Skeletal muscle tissue (tissue), 3 donors: ENCODE measurements at regions not wholly inside any gene's neighbourhood (a gene's known extent, or its start where the extent isn't known, plus 50 kb on each side); places are given as distances from the start of the nearest gene placed in this dataset.
A peak's percentile ranks its signal among the peaks of the same experiment; 100 is the strongest.
"Not testable (repeated sequence)": the region's sequence is repeated elsewhere in the genome, so short reads cannot be mapped to it uniquely, and the experiment has no call there.

Experiments
- H3K27ac ChIP-seq: one replicate; pipeline ENCODE4 v1.7.0; 2013; ENCODE audit warnings: mild to moderate bottlenecking, low read depth, low read length, inconsistent platforms
- H3K27me3 ChIP-seq, 3 donors: one replicate each; pipeline ENCODE4 v1.7.0; 2013; ENCODE audit warnings: low read length in 3 of 3; ENCODE audit not compliant: control insufficient read depth in 3 of 3, insufficient read depth in 3 of 3
- H3K36me3 ChIP-seq, 3 donors: one replicate each; pipeline ENCODE4 v1.7.0; 2013; ENCODE audit warnings: low read length in 3 of 3; ENCODE audit not compliant: control insufficient read depth in 3 of 3, insufficient read depth in 3 of 3
- H3K4me1 ChIP-seq, 3 donors: one replicate each; pipeline ENCODE4 v1.7.0; 2013; ENCODE audit warnings: low read length in 3 of 3, mild to moderate bottlenecking in 3 of 3; ENCODE audit not compliant: control insufficient read depth in 3 of 3, insufficient read depth in 3 of 3
- H3K4me3 ChIP-seq, 3 donors: one replicate each; pipeline ENCODE4 v1.7.0; 2013; ENCODE audit warnings: low read length in 3 of 3
- H3K9ac ChIP-seq, 3 donors: one replicate each; pipeline ENCODE4 v1.7.0; 2013; ENCODE audit warnings: low read length in 3 of 3, mild to moderate bottlenecking in 3 of 3, moderate library complexity in 2 of 3, low read depth in 1 of 3
- H3K9me3 ChIP-seq, 3 donors: one replicate each; pipeline ENCODE4 v1.7.0; 2013; ENCODE audit warnings: low read length in 3 of 3; ENCODE audit not compliant: control insufficient read depth in 3 of 3
- donor health status: Osteomylitis.

- H3K27ac ChIP-seq = no peak overlapping the region
- H3K9me3 ChIP-seq = no peaks in the 10 kb centered on the region
- H3K9ac ChIP-seq = no peak overlapping the region
- H3K36me3 ChIP-seq = no peaks in the 10 kb centered on the region
- H3K4me3 ChIP-seq = no peak overlapping the region
- H3K27me3 ChIP-seq = no peaks in the 10 kb centered on the region
- H3K4me1 ChIP-seq = peaks cover 0 to 5% (median 3%) of the 10 kb centered on the region in 3 donors
Measured at GRCh38 chr20:53676519-53676822, 82.8 kb upstream of the ZNF217 start.

- H3K27me3 ChIP-seq = no peaks in the 10 kb centered on the region
Measured at GRCh38 chr20:53672484-53673129, 79.0 kb upstream of the ZNF217 start.

GRCh38 chr20:53671370-53671769 lies 77.7 kb upstream of the ZNF217 start:
- Histone ChIP-seq H3K9ac (no peak overlapping the region), H3K36me3 (no peaks in the 10 kb centered on the region), H3K9me3 (no peaks in the 10 kb centered on the region), H3K4me3 (no peak overlapping the region), H3K27me3 (no peaks in the 10 kb centered on the region), H3K27ac (no peak overlapping the region), H3K4me1 (no peaks in the 10 kb centered on the region)

More at GRCh38 chr20:53672484-53673129, 79.0 kb upstream of the ZNF217 start:
- Histone ChIP-seq H3K9me3 (no peaks in the 10 kb centered on the region), H3K27ac (no peak overlapping the region), H3K36me3 (no peaks in the 10 kb centered on the region), H3K4me3 (no peak overlapping the region), H3K9ac (no peak overlapping the region), H3K4me1 (no peaks in the 10 kb centered on the region)

- H3K36me3 ChIP-seq, H3K9me3 ChIP-seq, H3K9ac ChIP-seq, H3K4me3 ChIP-seq, H3K4me1 ChIP-seq, H3K27ac ChIP-seq, H3K27me3 ChIP-seq: not testable (repeated sequence)
Measured at GRCh38 chr20:53669517-53670313, 76.1 kb upstream of the ZNF217 start.

- Histone ChIP-seq H3K36me3 (no peaks in the 10 kb centered on the region), H3K9me3 (no peaks in the 10 kb centered on the region), H3K9ac (no peak overlapping the region), H3K4me1 (no peaks in the 10 kb centered on the region), H3K27me3 (no peaks in the 10 kb centered on the region), H3K4me3 (no peak overlapping the region), H3K27ac (no peak overlapping the region)
Measured at GRCh38 chr20:53668992-53669391, 75.4 kb upstream of the ZNF217 start.

- Histone ChIP-seq H3K36me3 (no peaks in the 10 kb centered on the region), H3K9ac (no peak overlapping the region), H3K27ac (no peak overlapping the region), H3K27me3 (no peaks in the 10 kb centered on the region), H3K9me3 (no peaks in the 10 kb centered on the region), H3K4me1 (peaks cover 0 to under 1% (median 0%) of the 10 kb centered on the region in 3 donors), H3K4me3 (no peak overlapping the region)
Measured at GRCh38 chr20:53666144-53666543, 72.5 kb upstream of the ZNF217 start.

- H3K27me3 ChIP-seq = no peaks in the 10 kb centered on the region
- no peak overlapping the region for H3K4me3 ChIP-seq
- H3K36me3 ChIP-seq = no peaks in the 10 kb centered on the region
- H3K27ac ChIP-seq = no peak overlapping the region
- H3K9me3 ChIP-seq = no peaks in the 10 kb centered on the region
- no peak overlapping the region for H3K9ac ChIP-seq
- peaks cover 4 to 11% (median 11%) of the 10 kb centered on the region in 3 donors for H3K4me1 ChIP-seq
Measured at GRCh38 chr20:53664121-53664520, 70.5 kb upstream of the ZNF217 start.

- not testable (repeated sequence) for H3K9ac ChIP-seq, H3K9me3 ChIP-seq, H3K4me3 ChIP-seq, H3K27me3 ChIP-seq, H3K27ac ChIP-seq, H3K36me3 ChIP-seq
- H3K4me1 ChIP-seq = peaks cover 4 to 11% (median 11%) of the 10 kb centered on the region in 3 donors
Measured at GRCh38 chr20:53663521-53663920, 69.9 kb upstream of the ZNF217 start.

GRCh38 chr20:53662595-53662994 lies 69.0 kb upstream of the ZNF217 start:
- Histone ChIP-seq H3K9me3 (no peaks in the 10 kb centered on the region), H3K4me1 (peaks cover 4 to 14% (median 11%) of the 10 kb centered on the region in 3 donors), H3K4me3 (no peak overlapping the region), H3K36me3 (no peaks in the 10 kb centered on the region), H3K27me3 (no peaks in the 10 kb centered on the region), H3K9ac (no peak overlapping the region), H3K27ac (no peak overlapping the region)

GRCh38 chr20:53660947-53661381 lies 67.3 kb upstream of the ZNF217 start:
- peak overlapping the region in 2 of 3 donors; percentile 53 to 57 for H3K4me3 ChIP-seq

More at GRCh38 chr20:53660947-53661381, 67.3 kb upstream of the ZNF217 start:
- peak overlapping the region; percentile 26 for H3K27ac ChIP-seq
- peaks cover 4 to 14% (median 14%) of the 10 kb centered on the region in 3 donors for H3K4me1 ChIP-seq
- no peak overlapping the region for H3K9ac ChIP-seq
- H3K36me3 ChIP-seq = no peaks in the 10 kb centered on the region
- H3K27me3 ChIP-seq = no peaks in the 10 kb centered on the region
- H3K9me3 ChIP-seq = no peaks in the 10 kb centered on the region
